Psoas muscle (tissue), 7 donors: ENCODE measurements at regions not wholly inside any gene's neighbourhood (a gene's known extent, or its start where the extent isn't known, plus 50 kb on each side); places are given as distances from the start of the nearest gene placed in this dataset.

Experiments
- ATAC-seq, 4 donors: fragments of 200-7000 bp; cut with Tn5 transposase; one replicate each; pipeline ENCODE4 v1.9.1; 2020; ENCODE audit warnings: moderate library complexity in 3 of 4, mild to moderate bottlenecking in 2 of 4
- DNase-seq, 2 donors: peaks; one replicate each; pipeline ENCODE4 v3.0.0-alpha.2; 2020
- H3K27ac ChIP-seq: fragments of 200-600 bp; one replicate; pipeline ENCODE4 v1.8.0; 2022
- H3K27me3 ChIP-seq, 3 donors: fragments of 200-600 bp in 1 of 3; one replicate each; pipeline versions ENCODE4 v1.6.1 to v1.8.0; 2013 to 2022; ENCODE audit warnings: low read length in 2 of 3, mild to moderate bottlenecking in 2 of 3, moderate library complexity in 1 of 3; ENCODE audit not compliant: insufficient read depth in 3 of 3
- H3K36me3 ChIP-seq, 2 donors: fragments of 200-600 bp in 1 of 2; one replicate each; pipeline versions ENCODE4 v1.6.1 to v1.8.0; 2013 to 2022; ENCODE audit warnings: low read depth in 1 of 2, mild to moderate bottlenecking in 1 of 2, moderate library complexity in 1 of 2; ENCODE audit not compliant: insufficient read depth in 1 of 2
- H3K4me1 ChIP-seq: fragments of 200-600 bp; one replicate; pipeline ENCODE4 v1.8.0; 2022
- H3K4me3 ChIP-seq: fragments of 200-600 bp; one replicate; pipeline ENCODE4 v1.8.0; 2022; ENCODE audit warnings: mild to moderate bottlenecking
- H3K9me3 ChIP-seq: fragments of 200-600 bp; one replicate; pipeline ENCODE4 v1.8.0; 2022
- CTCF ChIP-seq: fragments of 200-600 bp; IDR thresholded peaks from one replicate; pipeline ENCODE4 v1.8.0; 2022; ENCODE audit warnings: antibody characterized with exemption
- WGBS, 3 donors: extraction: QIAGEN DNeasy Blood & Tissue Kit; methylation state at CpG; one replicate each; pipeline versions ENCODE4 v1.1.6 to v1.1.7; 2013; 5-methylcytosine and 5-hydroxymethylcytosine counted together
- intact Hi-C, 2 donors: fragments of 100-400 bp; cut with DNase I; formaldehyde crosslinking; loops; one replicate each; pipeline versions ENCODE4 v1.11.0 to v1.14.2; 2022
- donor health status: healthy with polysubstance abuse.
- donor health status: DM: no; HTN: no; CAD: no; lungs with moderate emphysema.
- donor health status: Bipolar disorder and iron deficiency.
- donor health status: healthy.
- donor health status: DM: yes; HTN: yes; CAD: no.
- donor health status: DM: no; HTN: no; CAD: no.
- donor health status: DM: yes; HTN: yes; CAD: no.

GRCh38 chr1:177660188-177660587 is 309.7 kb downstream of the SEC16B start:
- WGBS, 3 donors: 86 to 90% (median 86%) methylated on average over 5 of the region's 5 CpGs
- ATAC-seq (no peak), DNase-seq (no peak)
- no peak for TF ChIP-seq CTCF
- Histone ChIP-seq H3K4me3 (no peak overlapping the region), H3K4me1 (no peaks in the 10 kb centered on the region), H3K27ac (no peak overlapping the region), H3K27me3 (no peaks in the 10 kb centered on the region), H3K9me3 (no peaks in the 10 kb centered on the region), H3K36me3 (no peaks in the 10 kb centered on the region)
- intact Hi-C loops: no loop called here

DNA sequence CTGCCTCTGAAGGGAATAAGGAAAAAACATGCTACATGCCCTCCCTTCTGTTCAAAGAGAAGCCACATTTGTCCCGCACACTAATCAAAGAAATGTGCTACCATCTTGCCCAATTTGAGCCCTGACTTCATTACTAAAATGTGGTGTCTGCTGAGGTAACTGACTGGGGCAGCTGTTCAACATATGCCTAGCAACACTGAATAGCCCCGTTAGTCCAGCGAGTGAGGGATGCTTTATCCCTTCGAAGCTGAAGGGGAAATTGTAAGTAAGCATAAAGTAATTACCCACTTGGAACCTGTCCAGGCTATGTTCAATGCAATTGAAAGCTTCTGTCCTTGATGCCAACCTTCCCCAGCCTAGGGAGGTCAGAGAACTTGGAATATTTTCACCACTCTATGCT is 310.6 kb downstream of the SEC16B start:
- no peak overlapping the region for H3K4me3 ChIP-seq
- no peak for TF ChIP-seq CTCF
- H3K9me3 ChIP-seq: no peaks in the 10 kb centered on the region
- ATAC-seq (no peak), DNase-seq (no peak)
- 44 to 48% (median 46%) methylated on average over 4 of the region's 4 CpGs for WGBS, 3 donors
- intact Hi-C loops: no loop called here
- H3K4me1 ChIP-seq: no peaks in the 10 kb centered on the region
- H3K36me3 ChIP-seq: no peaks in the 10 kb centered on the region
- no peak overlapping the region for H3K27ac ChIP-seq
- no peaks in the 10 kb centered on the region for H3K27me3 ChIP-seq

DNA sequence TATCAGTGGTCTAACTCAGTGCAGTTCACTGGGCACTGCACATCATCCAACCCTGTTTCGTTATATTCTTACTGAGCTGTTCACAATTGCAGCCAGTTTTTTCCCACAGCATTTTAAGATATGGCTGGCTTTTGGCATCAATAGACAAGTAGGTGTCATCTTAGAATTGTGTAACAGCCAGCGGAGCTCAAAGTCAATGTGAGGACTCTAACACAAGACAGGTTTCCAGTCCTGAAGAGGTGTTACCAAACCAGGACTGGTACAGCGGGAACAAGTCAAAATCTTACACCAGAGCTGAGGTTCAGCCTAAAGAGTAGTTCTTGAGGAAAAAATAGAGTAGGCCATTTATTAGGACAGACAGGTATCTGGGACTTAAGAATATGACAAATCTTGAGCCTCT is 313.3 kb downstream of the SEC16B start:
- H3K4me1 ChIP-seq: no peaks in the 10 kb centered on the region
- ATAC-seq (peak in 1 of 4 donors; percentile 21), DNase-seq (no peak)
- no peaks in the 10 kb centered on the region for H3K36me3 ChIP-seq
- WGBS, 3 donors: 87 to 93% (median 88%) methylated on average over 3 of the region's 3 CpGs
- H3K4me3 ChIP-seq: no peak overlapping the region
- no peaks in the 10 kb centered on the region for H3K9me3 ChIP-seq
- H3K27ac ChIP-seq: no peak overlapping the region
- intact Hi-C loops: no loop called here
- TF ChIP-seq CTCF: no peak
- no peaks in the 10 kb centered on the region for H3K27me3 ChIP-seq

GRCh38 chr1:177650947-177651346 is 318.9 kb downstream of the SEC16B start:
- intact Hi-C loops: no loop called here
- no peaks in the 10 kb centered on the region for H3K36me3 ChIP-seq
- H3K27ac ChIP-seq: peak overlapping the region; percentile 62
- WGBS, 3 donors: 20 to 61% (median 25%) methylated on average over 3 of the region's 3 CpGs
- no peak for TF ChIP-seq CTCF
- peak; percentile 78 to 97 (median 90) for ATAC-seq
- H3K4me1 ChIP-seq: peaks cover 6% of the 10 kb centered on the region
- DNase-seq: peak in 1 of 2 donors; percentile 65
- H3K9me3 ChIP-seq: no peaks in the 10 kb centered on the region
- H3K4me3 ChIP-seq: no peak overlapping the region
- no peaks in the 10 kb centered on the region for H3K27me3 ChIP-seq

GRCh38 chr1:177648731-177649265 is 321.1 kb downstream of the SEC16B start:
- DNase-seq: no peak

More at GRCh38 chr1:177648731-177649265, 321.1 kb downstream of the SEC16B start:
- Histone ChIP-seq H3K27me3 (no peaks in the 10 kb centered on the region), H3K4me3 (no peak overlapping the region), H3K36me3 (no peaks in the 10 kb centered on the region), H3K4me1 (peaks cover 6% of the 10 kb centered on the region), H3K9me3 (no peaks in the 10 kb centered on the region), H3K27ac (no peak overlapping the region)
- no peak for ATAC-seq
- intact Hi-C loops: loop anchor here (10.0 kb wide), 2 partner anchors 194 to 924 kb away; no protein-coding TSS in a partner anchor
- TF ChIP-seq CTCF: no peak
- 56 to 88% (median 70%) methylated on average over 6 of the region's 6 CpGs for WGBS, 3 donors
